ENCODE measurements at regions not wholly inside any gene's neighbourhood (a gene's known extent, or its start where the extent isn't known, plus 50 kb on each side); places are given as distances from the start of the nearest gene placed in this dataset.

- TF ChIP-seq ELF4 (IDR thresholded peaks at IDR 0.05) = no peak
- TF ChIP-seq HDGF (IDR thresholded peaks at IDR 0.05; ENCODE audit: borderline replicate concordance) = no peak
- no peak for TF ChIP-seq ARNT (IDR thresholded peaks at IDR 0.05)
- TF ChIP-seq SUZ12 (IDR thresholded peaks at IDR 0.05) = no peak
- TF ChIP-seq BHLHE40 (IDR thresholded peaks at IDR 0.05; ENCODE audit: borderline replicate concordance) = no peak
- TF ChIP-seq FOXM1 (IDR thresholded peaks at IDR 0.05; ENCODE audit: borderline replicate concordance) = no peak
- no peak for TF ChIP-seq CTBP1 (IDR thresholded peaks at IDR 0.05; ENCODE audit: borderline replicate concordance)
- TF ChIP-seq L3MBTL2 (conservative IDR thresholded peaks at IDR 0.05) = no peak
- no peak for TF ChIP-seq SP1 (IDR thresholded peaks at IDR 0.05)
- TF ChIP-seq FOXA1 (IDR thresholded peaks at IDR 0.05) = no peak
- no peak for TF ChIP-seq NFRKB (IDR thresholded peaks at IDR 0.05)
- no peak for TF ChIP-seq ZNF384 (IDR thresholded peaks at IDR 0.05)
- TF ChIP-seq FOXK2 (IDR thresholded peaks at IDR 0.05) = no peak
- no peak for TF ChIP-seq PKNOX1 (IDR thresholded peaks at IDR 0.05)
Measured at GRCh38 chr9:79143211-79143610, 428.6 kb upstream of the TLE4 start.
